ENCODE measurements at regions not wholly inside any gene's neighbourhood (a gene's known extent, or its start where the extent isn't known, plus 50 kb on each side); places are given as distances from the start of the nearest gene placed in this dataset.
"Not testable (repeated sequence)": the region's sequence is repeated elsewhere in the genome, so short reads cannot be mapped to it uniquely, and the experiment has no call there.

GRCh38 chr16:29290631-29291247 is 115.8 kb downstream of the NPIPB11 start:
- no peak for DNase-seq (ENCODE audit: low read depth, low spot score)
- Histone ChIP-seq H3K4me3 (no peak overlapping the region), H3K9me3 (ENCODE audit: low read depth, low read length) (no peaks in the 10 kb centered on the region), H3K9ac (ENCODE audit: insufficient read length) (no peak overlapping the region), H3K27ac (no peak overlapping the region), H3K36me3 (ENCODE audit: insufficient read depth, low read length) (no peaks in the 10 kb centered on the region)
- TF ChIP-seq FOXP2 (optimal IDR thresholded peaks at IDR 0.05; ENCODE audit: control extremely low read depth, extremely low read length, insufficient read depth) (no peak), EZH2 (IDR thresholded peaks at IDR 0.05) (no peak), POLR2AphosphoS5 (IDR thresholded peaks at IDR 0.05; ENCODE audit: borderline replicate concordance, low read depth, low read length) (no peak)

- H3K36me3 ChIP-seq (ENCODE audit: insufficient read depth, low read length); H3K9me3 ChIP-seq (ENCODE audit: low read depth, low read length); H3K27ac ChIP-seq; DNase-seq (ENCODE audit: low read depth, low spot score); H3K4me3 ChIP-seq; H3K9ac ChIP-seq (ENCODE audit: insufficient read length): not testable (repeated sequence)
These were observed 116.8 kb downstream of the NPIPB11 start for GRCh38 chr16:29289516-29290239.

- not testable (repeated sequence) for DNase-seq (ENCODE audit: low read depth, low spot score); H3K4me3 ChIP-seq; H3K36me3 ChIP-seq (ENCODE audit: insufficient read depth, low read length); H3K9me3 ChIP-seq (ENCODE audit: low read depth, low read length); H3K9ac ChIP-seq (ENCODE audit: insufficient read length); H3K27ac ChIP-seq
These were observed 117.6 kb downstream of the NPIPB11 start for GRCh38 chr16:29288711-29289474.

- not testable (repeated sequence) for H3K9ac ChIP-seq (ENCODE audit: insufficient read length); DNase-seq (ENCODE audit: low read depth, low spot score); H3K27ac ChIP-seq; H3K4me3 ChIP-seq; H3K9me3 ChIP-seq (ENCODE audit: low read depth, low read length); H3K36me3 ChIP-seq (ENCODE audit: insufficient read depth, low read length)
These were observed 118.5 kb downstream of the NPIPB11 start for GRCh38 chr16:29287871-29288535.

GRCh38 chr16:29287246-29287645 is 119.3 kb downstream of the NPIPB11 start:
- H3K9ac ChIP-seq (ENCODE audit: insufficient read length); H3K36me3 ChIP-seq (ENCODE audit: insufficient read depth, low read length); DNase-seq (ENCODE audit: low read depth, low spot score); H3K4me3 ChIP-seq; H3K9me3 ChIP-seq (ENCODE audit: low read depth, low read length); H3K27ac ChIP-seq: not testable (repeated sequence)

GRCh38 chr16:29286796-29287195 is 119.7 kb downstream of the NPIPB11 start:
- H3K27ac ChIP-seq; H3K9ac ChIP-seq (ENCODE audit: insufficient read length); H3K36me3 ChIP-seq (ENCODE audit: insufficient read depth, low read length); DNase-seq (ENCODE audit: low read depth, low spot score); H3K4me3 ChIP-seq; H3K9me3 ChIP-seq (ENCODE audit: low read depth, low read length): not testable (repeated sequence)

GRCh38 chr16:29286161-29286560 is 120.3 kb downstream of the NPIPB11 start:
- H3K9me3 ChIP-seq (ENCODE audit: low read depth, low read length); H3K36me3 ChIP-seq (ENCODE audit: insufficient read depth, low read length); H3K4me3 ChIP-seq; H3K27ac ChIP-seq; DNase-seq (ENCODE audit: low read depth, low spot score); H3K9ac ChIP-seq (ENCODE audit: insufficient read length): not testable (repeated sequence)

- H3K9ac ChIP-seq (ENCODE audit: insufficient read length); H3K9me3 ChIP-seq (ENCODE audit: low read depth, low read length); H3K36me3 ChIP-seq (ENCODE audit: insufficient read depth, low read length); H3K27ac ChIP-seq; H3K4me3 ChIP-seq; DNase-seq (ENCODE audit: low read depth, low spot score): not testable (repeated sequence)
These were observed 121.2 kb downstream of the NPIPB11 start for GRCh38 chr16:29285151-29285885.

GRCh38 chr16:29284723-29285122 is 121.8 kb downstream of the NPIPB11 start:
- H3K4me3 ChIP-seq; H3K9me3 ChIP-seq (ENCODE audit: low read depth, low read length); H3K9ac ChIP-seq (ENCODE audit: insufficient read length); H3K27ac ChIP-seq; DNase-seq (ENCODE audit: low read depth, low spot score); H3K36me3 ChIP-seq (ENCODE audit: insufficient read depth, low read length): not testable (repeated sequence)

- not testable (repeated sequence) for H3K4me3 ChIP-seq; H3K36me3 ChIP-seq (ENCODE audit: insufficient read depth, low read length); H3K9ac ChIP-seq (ENCODE audit: insufficient read length); H3K27ac ChIP-seq; DNase-seq (ENCODE audit: low read depth, low spot score); H3K9me3 ChIP-seq (ENCODE audit: low read depth, low read length)
These were observed 122.4 kb downstream of the NPIPB11 start for GRCh38 chr16:29284159-29284558.

- DNase-seq (ENCODE audit: low read depth, low spot score): not testable (repeated sequence)
These were observed 128.2 kb downstream of the NPIPB11 start for GRCh38 chr16:29278097-29278871.

GRCh38 chr16:29276446-29276845 is 130.1 kb downstream of the NPIPB11 start:
- H3K4me3 ChIP-seq; H3K9ac ChIP-seq (ENCODE audit: insufficient read length); DNase-seq (ENCODE audit: low read depth, low spot score); H3K9me3 ChIP-seq (ENCODE audit: low read depth, low read length); H3K36me3 ChIP-seq (ENCODE audit: insufficient read depth, low read length); H3K27ac ChIP-seq: not testable (repeated sequence)

More at GRCh38 chr16:29278097-29278871, 128.2 kb downstream of the NPIPB11 start:
- not testable (repeated sequence) for H3K9ac ChIP-seq (ENCODE audit: insufficient read length); H3K36me3 ChIP-seq (ENCODE audit: insufficient read depth, low read length); H3K9me3 ChIP-seq (ENCODE audit: low read depth, low read length); H3K4me3 ChIP-seq; H3K27ac ChIP-seq
